ENCODE measurements at regions not wholly inside any gene's neighbourhood (a gene's known extent, or its start where the extent isn't known, plus 50 kb on each side); places are given as distances from the start of the nearest gene placed in this dataset.

GRCh38 chr5:51072937-51073336, 310.3 kb upstream of the ISL1 start:
- SMC1A ChIA-PET (ENCODE audit: uncharacterized antibody, unreplicated experiment), result no interaction called here
- Histone ChIP-seq H3K27ac (ENCODE audit: control insufficient read depth, insufficient read depth) (no peak overlapping the region), H4K20me1 (ENCODE audit: control insufficient read depth, insufficient read depth) (no peaks in the 10 kb centered on the region), H2AFZ (ENCODE audit: control insufficient read depth, low read depth, low read length) (no peak overlapping the region), H3K27me3 (replicated peaks in 1 of 2; ENCODE audit: control insufficient read depth in 2 of 2, insufficient read depth in 2 of 2, low read length in 1 of 2) (no peaks in the 10 kb centered on the region), H3K4me1 (ENCODE audit: control insufficient read depth, insufficient read depth, low read length) (no peaks in the 10 kb centered on the region), H3K9ac (ENCODE audit: control insufficient read depth, insufficient read depth, low read length) (no peak overlapping the region), H3K9me3 (replicated peaks; ENCODE audit: control insufficient read depth, insufficient read depth, low read length) (no peaks in the 10 kb centered on the region), H3K36me3 (ENCODE audit: control insufficient read depth in 2 of 2, insufficient read depth in 2 of 2, low read length in 1 of 2) (no peaks in the 10 kb centered on the region), H3K4me3 (no peak overlapping the region), H3K4me2 (ENCODE audit: control insufficient read depth, insufficient read depth) (no peak overlapping the region), H3K79me2 (ENCODE audit: control insufficient read depth, insufficient read depth, low read length) (no peaks in the 10 kb centered on the region)
- ATAC-seq, result no peak
- CTCF ChIA-PET, result no interaction called here
- WGBS (ENCODE audit: insufficient coverage, insufficient replicate concordance, low lambda C conversion rate, missing lambda C conversion rate), result 25% methylated on average over 5 of the region's 5 CpGs
- DNase-seq (ENCODE audit: low read depth, low spot score), result no peak
- RAD21 ChIA-PET (ENCODE audit: unreplicated experiment), result no interaction called here
- intact Hi-C loops (cut with micrococcal nuclease; ENCODE audit: unreplicated experiment) (no loop called here), in situ Hi-C loops (cut with MboI) (no loop called here)
- FAIRE-seq, result no peak
- POLR2A ChIA-PET, result no interaction called here
- BruUV-seq (replicated peaks), result no TSS peak
- TF ChIP-seq LARP7 (IDR thresholded peaks at IDR 0.05), result no peak
- TF ChIP-seq ZNF274 (IDR thresholded peaks at IDR 0.05; ENCODE audit: insufficient read depth, insufficient read length), result no peak
- TF ChIP-seq SUPT20H (IDR thresholded peaks at IDR 0.05; ENCODE audit: borderline replicate concordance, control insufficient read depth, low read depth, low read length), result no peak
- TF ChIP-seq, protein P1, sequence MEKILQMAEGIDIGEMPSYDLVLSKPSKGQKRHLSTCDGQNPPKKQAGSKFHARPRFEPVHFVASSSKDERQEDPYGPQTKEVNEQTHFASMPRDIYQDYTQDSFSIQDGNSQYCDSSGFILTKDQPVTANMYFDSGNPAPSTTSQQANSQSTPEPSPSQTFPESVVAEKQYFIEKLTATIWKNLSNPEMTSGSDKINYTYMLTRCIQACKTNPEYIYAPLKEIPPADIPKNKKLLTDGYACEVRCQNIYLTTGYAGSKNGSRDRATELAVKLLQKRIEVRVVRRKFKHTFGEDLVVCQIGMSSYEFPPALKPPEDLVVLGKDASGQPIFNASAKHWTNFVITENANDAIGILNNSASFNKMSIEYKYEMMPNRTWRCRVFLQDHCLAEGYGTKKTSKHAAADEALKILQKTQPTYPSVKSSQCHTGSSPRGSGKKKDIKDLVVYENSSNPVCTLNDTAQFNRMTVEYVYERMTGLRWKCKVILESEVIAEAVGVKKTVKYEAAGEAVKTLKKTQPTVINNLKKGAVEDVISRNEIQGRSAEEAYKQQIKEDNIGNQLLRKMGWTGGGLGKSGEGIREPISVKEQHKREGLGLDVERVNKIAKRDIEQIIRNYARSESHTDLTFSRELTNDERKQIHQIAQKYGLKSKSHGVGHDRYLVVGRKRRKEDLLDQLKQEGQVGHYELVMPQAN (conservative IDR thresholded peaks at IDR 0.05), result no peak

- Histone ChIP-seq H3K4me3 (no peak overlapping the region), H3K9ac (ENCODE audit: control insufficient read depth, insufficient read depth, low read length) (no peak overlapping the region), H4K20me1 (ENCODE audit: control insufficient read depth, insufficient read depth) (no peaks in the 10 kb centered on the region), H3K9me3 (replicated peaks; ENCODE audit: control insufficient read depth, insufficient read depth, low read length) (no peaks in the 10 kb centered on the region), H3K27ac (ENCODE audit: control insufficient read depth, insufficient read depth) (no peak overlapping the region), H3K4me2 (ENCODE audit: control insufficient read depth, insufficient read depth) (no peak overlapping the region), H3K79me2 (ENCODE audit: control insufficient read depth, insufficient read depth, low read length) (no peaks in the 10 kb centered on the region), H3K4me1 (ENCODE audit: control insufficient read depth, insufficient read depth, low read length) (no peaks in the 10 kb centered on the region), H3K36me3 (ENCODE audit: control insufficient read depth in 2 of 2, insufficient read depth in 2 of 2, low read length in 1 of 2) (no peaks in the 10 kb centered on the region), H2AFZ (ENCODE audit: control insufficient read depth, low read depth, low read length) (no peak overlapping the region), H3K27me3 (replicated peaks in 1 of 2; ENCODE audit: control insufficient read depth in 2 of 2, insufficient read depth in 2 of 2, low read length in 1 of 2) (no peaks in the 10 kb centered on the region)
- in situ Hi-C loops (cut with MboI) (no loop called here), intact Hi-C loops (cut with micrococcal nuclease; ENCODE audit: unreplicated experiment) (no loop called here)
- ATAC-seq (no peak), FAIRE-seq (no peak), DNase-seq (ENCODE audit: low read depth, low spot score) (no peak)
- SMC1A ChIA-PET (ENCODE audit: uncharacterized antibody, unreplicated experiment), result no interaction called here
- POLR2A ChIA-PET, result no interaction called here
- RAD21 ChIA-PET (ENCODE audit: unreplicated experiment), result no interaction called here
- no TSS peak for BruUV-seq (replicated peaks)
- CTCF ChIA-PET, result no interaction called here
- 0% methylated on average over 1 of the region's 1 CpG for WGBS (ENCODE audit: insufficient coverage, insufficient replicate concordance, low lambda C conversion rate, missing lambda C conversion rate)
- TF ChIP-seq, protein P1 (conservative IDR thresholded peaks at IDR 0.05), result no peak
- TF ChIP-seq NFIC (IDR thresholded peaks at IDR 0.05; ENCODE audit: low read depth, low read length) (no peak), MEF2A (IDR thresholded peaks at IDR 0.05; ENCODE audit: insufficient read depth, low read depth, low read length) (no peak), CHD4 (IDR thresholded peaks at IDR 0.05) (no peak), SP1 (IDR thresholded peaks at IDR 0.05; ENCODE audit: low read depth, low read length) (no peak), FOS (IDR thresholded peaks at IDR 0.05; ENCODE audit: borderline replicate concordance, extremely low read depth, insufficient read length) (no peak), ETV6 (conservative IDR thresholded peaks at IDR 0.05 in 1 of 2, IDR thresholded peaks at IDR 0.05 in 1 of 2; ENCODE audit: borderline replicate concordance in 1 of 2, low read depth in 1 of 2) (no peak), KLF5 (IDR thresholded peaks at IDR 0.05; ENCODE audit: partially characterized antibody) (no peak)
These were observed 300.5 kb upstream of the ISL1 start for GRCh38 chr5:51082741-51083140.

Measured in GM12878 (cell line).